HG03175 (cell line): ENCODE measurements at regions not wholly inside any gene's neighbourhood (a gene's known extent, or its start where the extent isn't known, plus 50 kb on each side); places are given as distances from the start of the nearest gene placed in this dataset.

ENCODE experiments used
- ATAC-seq: cut with Tn5 transposase; IDR thresholded peaks from one replicate; pipeline ENCODE4 v1.9.1; 2021; ENCODE audit warnings: mild to moderate bottlenecking, moderate library complexity; ENCODE audit not compliant: unreplicated experiment

GRCh38 chr16:49128740-49129139, 152.9 kb downstream of the CBLN1 start:
- no peak for ATAC-seq

GRCh38 chr16:49127103-49127502, 154.5 kb downstream of the CBLN1 start:
- ATAC-seq, result no peak

- ATAC-seq, result no peak
These were observed 160.0 kb downstream of the CBLN1 start for GRCh38 chr16:49121636-49122035.

GRCh38 chr16:49120631-49121030, 161.0 kb downstream of the CBLN1 start:
- ATAC-seq, result no peak

- ATAC-seq, result no peak
These were observed 164.8 kb downstream of the CBLN1 start for GRCh38 chr16:49116873-49117272.

- ATAC-seq, result no peak
These were observed 165.7 kb downstream of the CBLN1 start for GRCh38 chr16:49115956-49116355.

GRCh38 chr16:49112754-49113153, 168.9 kb downstream of the CBLN1 start:
- ATAC-seq, result no peak

- ATAC-seq, result no peak
These were observed 170.3 kb downstream of the CBLN1 start for GRCh38 chr16:49111351-49111750.

GRCh38 chr16:49108611-49109010, 173.0 kb downstream of the CBLN1 start:
- ATAC-seq, result no peak

- no peak for ATAC-seq
These were observed 178.3 kb downstream of the CBLN1 start for GRCh38 chr16:49103298-49103697.

- ATAC-seq, result no peak
These were observed 179.6 kb downstream of the CBLN1 start for GRCh38 chr16:49101997-49102396.

- ATAC-seq, result no peak
These were observed 181.3 kb downstream of the CBLN1 start for GRCh38 chr16:49100366-49100765.

- ATAC-seq, result no peak
These were observed 183.7 kb downstream of the CBLN1 start for GRCh38 chr16:49097964-49098363.

GRCh38 chr16:49096176-49096945, 185.3 kb downstream of the CBLN1 start:
- no peak for ATAC-seq

GRCh38 chr16:49095539-49095938, 186.1 kb downstream of the CBLN1 start:
- no peak for ATAC-seq

GRCh38 chr16:49094471-49094870, 187.2 kb downstream of the CBLN1 start:
- ATAC-seq, result no peak

- no peak for ATAC-seq
These were observed 187.7 kb downstream of the CBLN1 start for GRCh38 chr16:49093939-49094338.

- no peak for ATAC-seq
These were observed 188.9 kb downstream of the CBLN1 start for GRCh38 chr16:49092704-49093103.

GRCh38 chr16:49089533-49089932, 192.1 kb downstream of the CBLN1 start:
- no peak for ATAC-seq

GRCh38 chr16:49089039-49089438, 192.6 kb downstream of the CBLN1 start:
- ATAC-seq, result no peak

GRCh38 chr16:49085686-49086085, 196.0 kb downstream of the CBLN1 start:
- ATAC-seq, result no peak

- no peak for ATAC-seq
These were observed 196.8 kb downstream of the CBLN1 start for GRCh38 chr16:49084628-49085390.
